RCC 7860 (cell line): ENCODE measurements at regions not wholly inside any gene's neighbourhood (a gene's known extent, or its start where the extent isn't known, plus 50 kb on each side); places are given as distances from the start of the nearest gene placed in this dataset.
"Not testable (repeated sequence)": the region's sequence is repeated elsewhere in the genome, so short reads cannot be mapped to it uniquely, and the experiment has no call there.

Experiments
- DNase-seq: peaks from one replicate; pipeline ENCODE4 v3.0.0-alpha.2; 2015; ENCODE audit warnings: low spot score
- FAIRE-seq: peaks from 2 replicates; lab custom pipeline; 2012; peaks lifted over from hg19 to GRCh38; lab: Jason Lieb, UNC

DNA sequence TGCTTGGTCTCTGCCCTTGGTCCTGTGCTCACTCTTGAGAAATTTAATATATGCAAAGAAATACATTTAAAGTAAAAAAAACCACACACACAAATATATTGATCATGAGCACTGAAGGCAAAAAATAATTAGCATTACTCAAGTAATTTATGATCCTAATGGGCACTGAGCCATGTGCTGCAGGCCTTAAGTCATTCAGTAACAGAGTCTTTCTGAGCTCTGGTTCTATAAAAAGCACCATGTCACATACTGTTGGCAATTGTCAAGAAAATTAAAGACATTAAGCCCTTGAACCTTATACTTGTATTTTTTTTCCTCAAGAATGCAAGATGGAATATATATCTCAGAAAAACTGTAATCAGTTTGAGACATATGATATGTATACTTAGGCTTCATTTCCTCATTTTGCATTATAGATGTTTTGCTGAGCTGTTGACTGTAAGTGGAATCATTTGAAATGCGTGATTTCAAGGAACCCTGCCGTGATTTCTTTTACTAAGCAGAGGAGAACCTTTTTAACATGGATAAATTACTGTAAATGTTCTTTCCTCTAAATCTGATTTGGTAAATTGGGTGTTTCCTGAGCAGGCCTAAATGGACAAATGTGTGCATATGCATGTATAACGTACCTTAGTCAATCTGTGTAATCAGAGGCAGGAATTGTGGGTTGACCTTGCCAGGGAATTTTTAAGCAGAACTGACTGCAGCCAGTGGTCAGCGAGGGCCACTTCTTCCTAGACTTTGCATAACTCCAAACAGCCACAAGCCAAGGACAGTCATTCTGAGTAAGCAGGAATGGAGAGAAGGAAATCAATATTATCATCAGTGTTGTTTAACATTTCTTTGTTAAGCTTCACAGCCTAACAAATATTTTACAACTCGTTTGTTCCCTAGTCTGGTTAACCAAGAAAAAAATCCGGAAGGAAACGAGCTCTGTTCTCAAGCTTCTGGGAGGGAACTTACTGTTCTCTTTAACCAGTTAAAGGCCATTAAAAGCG, 191.5 kb upstream of the ATP5MC3 start:
- DNase-seq, result peak; percentile 39
- no peak for FAIRE-seq

DNA sequence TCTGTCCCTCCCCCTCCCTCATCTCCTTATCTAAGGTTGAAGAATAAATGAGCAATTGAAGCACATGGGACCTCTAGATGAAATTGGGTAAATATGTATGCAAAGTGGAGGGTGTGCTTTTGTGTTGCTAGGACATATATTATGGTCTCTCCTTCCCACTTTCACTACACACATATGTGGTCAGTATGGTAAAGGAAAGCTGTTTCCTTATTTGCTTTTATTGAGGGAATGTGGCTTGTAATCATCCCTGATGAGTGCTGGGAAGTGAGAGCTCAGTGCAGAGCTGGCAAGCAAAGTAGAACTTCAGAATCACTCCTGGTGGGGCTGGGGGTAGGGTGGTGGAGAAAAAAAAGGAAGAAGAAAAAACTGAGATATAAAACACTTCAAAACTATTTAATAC, 189.9 kb upstream of the ATP5MC3 start:
- no peak for FAIRE-seq

DNA sequence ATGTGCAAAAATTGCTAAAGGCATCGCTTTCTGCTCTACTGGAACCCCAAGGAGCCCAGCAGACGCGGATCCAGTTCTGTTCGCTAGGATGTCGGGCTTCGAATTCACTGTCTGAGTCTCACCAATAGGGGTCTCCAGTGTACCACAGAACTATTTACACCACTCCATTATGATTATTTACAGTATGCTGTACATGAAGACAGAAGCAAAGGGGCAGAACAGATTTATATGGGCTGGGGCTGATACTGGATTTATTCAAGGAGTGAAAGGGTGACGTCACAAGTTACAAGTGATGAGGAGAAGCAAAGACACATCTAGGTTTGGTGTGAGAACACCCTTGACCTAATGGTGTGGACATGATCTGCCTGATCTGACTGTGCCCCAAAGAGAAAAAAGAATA, 185.3 kb upstream of the ATP5MC3 start:
- FAIRE-seq (no peak), DNase-seq (peak; percentile 50)

More for the DNA sequence above, 189.9 kb upstream of the ATP5MC3 start:
- no peak for DNase-seq

DNA sequence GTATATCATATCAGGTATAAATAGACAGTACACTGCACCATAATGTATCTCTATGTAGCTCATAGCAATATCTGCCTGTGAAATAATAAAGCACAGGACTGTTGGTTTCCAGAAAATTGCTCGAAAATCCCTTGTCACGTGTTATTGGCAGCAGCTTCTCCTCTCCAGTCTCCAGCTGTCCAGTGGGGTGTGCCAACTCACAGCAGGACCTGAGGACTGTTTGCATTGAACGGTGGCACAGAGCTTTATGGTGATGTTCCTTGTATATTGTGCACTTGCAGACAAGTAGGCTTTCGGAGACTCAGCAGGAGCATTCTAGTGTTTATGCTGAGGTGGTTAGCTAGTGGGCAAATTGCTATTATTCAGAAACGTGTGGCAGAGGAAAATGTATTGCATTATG, 182.2 kb upstream of the ATP5MC3 start:
- DNase-seq (no peak), FAIRE-seq (no peak)

DNA sequence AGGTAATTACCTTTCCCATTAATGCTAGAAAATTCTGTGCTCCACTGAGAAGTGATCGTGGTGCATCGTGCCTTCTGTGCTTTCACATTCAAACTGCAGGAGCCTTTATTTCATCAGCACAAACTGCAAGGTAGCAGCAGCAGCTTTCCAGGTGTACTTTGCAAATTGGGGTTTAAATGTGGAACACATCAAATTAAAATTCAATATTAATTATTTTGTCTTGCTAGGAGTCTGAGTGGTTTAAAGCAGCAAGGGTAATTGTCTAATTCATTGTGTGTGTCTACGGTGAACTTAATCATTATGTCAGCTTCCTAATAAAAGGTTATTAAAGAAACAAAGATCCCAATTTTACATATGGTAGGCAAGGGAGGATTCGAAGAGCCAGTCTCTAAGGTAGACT, 180.8 kb upstream of the ATP5MC3 start:
- DNase-seq (no peak), FAIRE-seq (no peak)

DNA sequence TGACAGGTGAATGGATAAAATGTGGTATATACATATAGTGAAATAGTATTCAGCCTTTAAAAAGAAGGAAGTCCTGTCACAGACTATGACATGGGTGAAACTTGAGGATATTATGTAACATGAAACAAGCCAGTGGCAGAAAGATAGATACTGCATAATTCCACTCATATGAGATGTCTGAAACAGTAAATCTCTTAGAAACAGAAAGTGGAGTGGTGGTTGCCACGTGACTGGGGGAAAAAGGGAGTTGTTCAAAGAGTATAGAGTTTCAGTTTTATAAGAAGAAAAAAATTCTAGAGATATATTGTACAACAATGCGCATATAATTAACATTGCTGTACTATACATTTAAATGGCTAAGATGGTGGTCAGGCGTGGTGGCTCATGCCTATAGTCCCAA, 178.2 kb upstream of the ATP5MC3 start:
- DNase-seq (no peak), FAIRE-seq (no peak)

DNA sequence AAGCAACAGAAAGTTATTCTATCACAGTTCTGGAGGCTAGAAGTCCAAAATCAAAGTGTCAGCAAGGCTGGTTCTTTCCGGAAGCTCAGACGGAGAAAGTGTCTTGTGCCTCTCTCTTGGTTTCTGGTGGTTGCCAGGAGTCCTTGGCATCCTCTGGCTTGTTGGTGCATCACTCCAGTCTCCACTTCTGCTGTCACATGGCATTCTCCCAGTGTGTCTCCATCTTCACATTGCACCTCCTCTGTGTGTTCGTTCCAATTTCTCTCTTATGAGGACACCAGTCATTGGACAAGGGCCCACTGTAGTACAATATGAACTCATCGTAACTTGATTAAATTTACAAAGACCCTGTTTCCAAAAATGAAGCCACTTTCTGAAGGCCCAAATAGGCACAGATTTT, 175.4 kb upstream of the ATP5MC3 start:
- DNase-seq, result no peak
- no peak for FAIRE-seq

DNA sequence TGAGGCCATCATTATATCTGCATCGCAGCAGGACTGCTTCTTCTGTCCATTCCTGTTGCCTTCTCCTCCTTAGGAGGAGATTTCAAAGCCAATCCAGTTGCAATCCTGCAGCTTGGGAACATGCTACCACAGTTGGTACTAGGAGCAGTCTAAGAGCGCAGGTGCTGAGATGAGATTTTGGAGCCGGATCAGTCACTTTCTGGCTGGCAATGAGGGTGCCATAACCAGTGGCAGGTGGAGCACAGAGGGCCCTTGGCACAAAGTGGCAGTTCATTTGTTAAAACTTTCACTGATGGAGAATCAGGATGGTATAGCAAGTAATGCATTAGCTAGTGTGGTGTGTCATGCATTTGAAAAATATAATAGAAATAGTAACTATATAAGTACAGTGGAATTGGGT, 173.7 kb upstream of the ATP5MC3 start:
- FAIRE-seq (no peak), DNase-seq (no peak)

DNA sequence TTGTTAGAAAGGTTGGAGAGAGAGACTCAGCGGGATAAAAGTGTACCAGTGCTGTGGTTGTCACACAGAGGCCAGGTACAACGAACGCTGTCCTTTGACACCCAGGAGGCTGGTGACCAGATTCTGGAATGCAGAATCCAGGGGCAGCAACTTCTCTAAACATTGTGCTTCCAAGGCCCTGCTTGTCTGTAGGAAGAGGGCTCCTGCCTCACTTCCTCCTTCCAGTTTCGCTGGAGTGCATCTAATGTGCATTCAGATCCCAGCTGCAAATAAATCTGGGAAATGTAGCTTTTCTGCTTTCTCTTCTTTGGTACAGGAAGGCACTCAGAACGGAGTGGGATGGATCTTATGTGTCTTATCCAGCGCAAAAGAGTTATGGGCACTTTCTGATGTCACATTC, 171.8 kb upstream of the ATP5MC3 start:
- DNase-seq (no peak), FAIRE-seq (no peak)

DNA sequence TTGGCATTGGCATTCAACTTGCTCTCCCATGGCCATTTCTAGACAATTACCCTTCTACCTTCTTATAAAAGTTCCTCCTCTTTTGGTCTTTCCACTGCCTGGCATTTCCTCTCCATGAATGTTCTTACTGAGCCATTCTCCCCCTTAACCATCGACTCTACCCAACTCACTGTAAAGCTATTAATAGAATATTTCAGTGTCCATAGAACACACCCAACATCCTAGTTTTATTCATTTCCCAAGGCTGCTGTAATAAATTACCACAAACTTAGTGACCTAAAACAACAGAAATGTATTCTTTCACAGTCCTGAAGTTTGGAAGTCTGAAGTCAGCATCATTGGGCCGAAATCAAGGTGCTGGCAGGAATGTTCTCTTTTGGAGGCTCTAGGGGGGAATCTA, 170.0 kb upstream of the ATP5MC3 start:
- DNase-seq (no peak), FAIRE-seq (no peak)

DNA sequence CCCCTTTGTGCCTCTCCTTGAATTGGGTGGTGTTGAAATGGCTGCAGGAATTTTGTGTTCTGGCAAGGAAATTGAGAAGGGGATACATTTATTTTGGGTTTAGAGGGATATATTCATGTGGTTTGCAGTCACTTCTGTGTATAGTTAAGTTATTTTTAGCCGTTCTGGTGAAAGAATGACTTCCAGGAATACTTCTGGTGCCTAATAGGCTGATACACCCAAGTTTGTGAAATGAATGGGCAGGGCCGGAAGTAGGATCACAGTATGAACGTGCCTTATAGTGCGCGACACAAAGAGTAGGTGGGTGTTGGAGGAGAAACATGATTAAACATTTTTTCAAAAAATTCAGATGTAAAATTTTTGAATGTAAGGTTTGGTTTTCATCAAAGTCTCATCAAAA, 168.6 kb upstream of the ATP5MC3 start:
- FAIRE-seq (no peak), DNase-seq (no peak)

DNA sequence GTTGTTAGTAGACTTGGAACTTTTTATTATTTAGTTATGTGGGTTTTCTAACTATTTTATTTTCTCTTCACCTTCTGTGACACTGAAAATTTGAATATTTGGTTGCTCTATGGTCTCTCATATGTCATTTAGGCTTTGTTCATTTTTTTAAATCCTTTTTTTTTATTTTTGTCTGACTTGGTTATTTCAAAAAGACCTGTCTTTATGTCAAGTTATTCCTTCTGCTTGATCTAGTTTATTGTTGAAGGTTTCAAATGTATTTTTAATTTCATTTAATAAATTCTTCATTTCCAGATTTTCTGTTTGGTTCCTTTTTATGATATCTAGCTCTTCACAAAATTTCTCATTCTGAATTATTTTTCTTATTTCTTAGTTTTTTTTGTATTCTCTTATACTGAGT, 160.6 kb upstream of the ATP5MC3 start:
- DNase-seq (no peak), FAIRE-seq (no peak)

DNA sequence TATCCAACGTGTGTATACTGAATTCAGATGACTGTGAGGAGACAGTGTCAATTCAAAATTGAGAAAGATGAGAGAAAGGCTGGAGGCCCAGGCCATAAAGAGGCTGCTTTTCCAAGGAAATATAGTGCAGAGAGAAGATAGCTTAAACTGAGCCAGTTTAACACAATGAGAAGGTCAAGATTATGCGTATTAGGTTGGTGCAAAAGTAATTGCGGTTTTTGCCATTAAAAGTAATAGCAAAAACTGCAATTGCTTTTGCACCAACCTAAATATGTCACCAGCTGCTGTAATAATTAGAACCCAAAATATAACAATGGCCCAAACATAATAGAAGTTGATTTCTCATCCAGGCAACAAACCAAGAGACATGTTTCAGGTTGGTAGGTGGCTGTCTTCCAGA, 148.7 kb upstream of the ATP5MC3 start:
- DNase-seq (no peak), FAIRE-seq (no peak)

DNA sequence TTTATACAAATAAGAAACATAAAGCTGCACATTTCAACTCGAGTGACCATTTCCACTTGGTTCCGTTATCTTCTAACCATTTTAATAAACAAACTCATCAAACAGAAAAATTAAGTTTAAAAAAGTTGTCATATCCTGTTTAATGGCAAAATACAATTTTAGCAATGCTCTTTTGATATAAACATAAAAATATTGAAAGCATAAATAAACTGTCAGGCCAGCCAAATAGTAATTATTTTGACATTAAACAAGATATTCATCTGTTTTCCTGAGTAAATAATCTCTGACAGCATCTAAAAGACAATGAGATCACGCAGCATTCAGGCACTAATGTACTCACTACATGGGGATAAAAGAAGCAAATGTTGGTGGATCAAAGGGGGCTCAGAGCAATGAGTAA, 145.3 kb upstream of the ATP5MC3 start:
- FAIRE-seq (no peak), DNase-seq (no peak)

DNA sequence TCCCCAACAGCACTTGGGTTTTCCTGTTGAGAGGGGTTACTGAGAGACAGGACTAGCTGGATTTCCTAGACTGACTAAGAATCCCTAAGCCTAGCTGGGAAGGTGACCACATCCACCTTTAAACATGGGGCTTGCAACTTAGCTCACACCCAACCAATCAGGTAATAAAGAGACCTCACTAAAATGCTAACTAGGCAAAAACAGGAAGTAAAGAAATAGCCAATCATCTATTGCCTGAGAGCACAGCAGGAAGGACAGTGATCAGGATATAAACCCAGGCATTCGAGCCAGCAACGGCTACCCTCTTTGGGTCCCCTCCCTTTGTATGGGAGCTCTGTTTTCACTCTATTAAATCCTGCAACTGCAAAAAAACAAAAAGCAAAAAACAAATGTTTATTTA, 144.7 kb upstream of the ATP5MC3 start:
- not testable (repeated sequence) for FAIRE-seq

DNA sequence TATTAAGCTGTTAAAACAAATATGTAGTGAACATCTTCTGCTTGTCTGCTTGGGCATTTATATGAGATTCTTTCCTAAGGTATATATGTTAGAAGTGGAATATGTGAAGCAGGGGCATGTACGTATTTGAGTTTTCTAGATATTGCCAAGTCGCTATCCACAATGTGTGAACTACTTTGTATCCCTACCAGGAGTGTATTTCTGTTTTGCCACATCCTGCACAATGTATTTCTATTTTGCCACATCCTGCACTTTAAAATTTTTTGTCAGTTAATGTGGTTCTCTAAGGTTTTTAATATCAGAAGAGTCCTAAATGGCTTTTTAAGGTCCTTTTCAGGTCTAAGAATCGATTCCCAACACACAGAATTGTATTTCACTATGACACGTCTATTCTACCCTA, 141.7 kb upstream of the ATP5MC3 start:
- no peak for FAIRE-seq
- DNase-seq, result no peak

More for the DNA sequence above, 144.7 kb upstream of the ATP5MC3 start:
- DNase-seq, result not testable (repeated sequence)

DNA sequence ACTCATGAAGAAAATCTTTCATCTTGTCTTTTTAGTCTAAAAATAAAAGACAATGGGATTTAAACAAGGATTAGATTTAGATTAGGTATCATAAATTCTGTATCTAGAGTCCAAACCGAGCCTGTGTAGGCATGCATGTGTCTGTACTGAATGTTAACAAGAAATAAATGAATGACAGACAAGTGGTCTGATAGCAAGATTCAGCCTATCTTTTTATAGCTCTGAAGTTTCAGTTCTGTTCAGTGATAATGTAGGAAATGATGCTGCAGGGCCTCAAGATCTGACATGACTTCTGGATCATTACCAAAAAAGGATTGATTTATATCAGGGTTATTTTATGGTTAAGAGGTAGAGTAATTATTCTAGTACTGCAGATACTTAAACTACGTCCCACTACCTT, 137.0 kb upstream of the ATP5MC3 start:
- FAIRE-seq (no peak), DNase-seq (no peak)

DNA sequence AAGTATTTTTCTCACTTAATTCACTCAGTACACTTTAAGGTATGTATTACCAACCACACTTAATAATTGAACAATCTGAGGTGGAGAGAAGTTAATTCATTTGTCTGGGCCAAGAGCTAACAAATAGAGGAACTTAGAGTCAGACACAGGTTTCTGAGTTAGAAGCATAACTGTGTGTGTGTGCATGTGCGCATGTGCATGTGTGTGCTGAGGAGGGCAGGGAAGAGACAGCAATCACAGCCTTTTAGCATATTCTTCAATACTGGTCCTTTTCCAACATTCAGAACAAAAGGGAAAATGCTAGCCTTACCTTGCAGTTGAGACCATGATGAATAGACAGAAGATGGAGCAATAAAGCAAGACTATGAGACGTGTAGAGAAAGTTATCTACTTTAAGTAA, 136.2 kb upstream of the ATP5MC3 start:
- no peak for FAIRE-seq
- no peak for DNase-seq

DNA sequence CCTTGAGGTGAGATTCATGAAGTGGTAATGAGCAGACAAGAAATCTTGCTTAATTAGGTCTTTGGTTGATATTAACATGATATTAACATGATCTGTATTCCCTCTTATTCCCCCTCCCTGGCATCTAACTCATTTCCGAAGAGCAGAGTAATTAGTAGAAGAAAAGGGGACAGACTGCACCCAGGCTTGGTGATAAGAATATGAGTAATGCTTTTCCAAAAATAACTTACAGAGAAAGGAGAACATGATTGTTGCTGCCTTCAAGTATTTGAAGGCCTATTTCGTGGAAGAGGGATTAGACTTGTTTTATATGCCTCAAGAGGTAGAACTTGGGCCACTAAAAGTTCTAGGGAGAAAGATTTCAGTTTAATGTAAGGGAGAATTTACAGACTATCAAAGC, 130.6 kb upstream of the ATP5MC3 start:
- DNase-seq (no peak), FAIRE-seq (no peak)

DNA sequence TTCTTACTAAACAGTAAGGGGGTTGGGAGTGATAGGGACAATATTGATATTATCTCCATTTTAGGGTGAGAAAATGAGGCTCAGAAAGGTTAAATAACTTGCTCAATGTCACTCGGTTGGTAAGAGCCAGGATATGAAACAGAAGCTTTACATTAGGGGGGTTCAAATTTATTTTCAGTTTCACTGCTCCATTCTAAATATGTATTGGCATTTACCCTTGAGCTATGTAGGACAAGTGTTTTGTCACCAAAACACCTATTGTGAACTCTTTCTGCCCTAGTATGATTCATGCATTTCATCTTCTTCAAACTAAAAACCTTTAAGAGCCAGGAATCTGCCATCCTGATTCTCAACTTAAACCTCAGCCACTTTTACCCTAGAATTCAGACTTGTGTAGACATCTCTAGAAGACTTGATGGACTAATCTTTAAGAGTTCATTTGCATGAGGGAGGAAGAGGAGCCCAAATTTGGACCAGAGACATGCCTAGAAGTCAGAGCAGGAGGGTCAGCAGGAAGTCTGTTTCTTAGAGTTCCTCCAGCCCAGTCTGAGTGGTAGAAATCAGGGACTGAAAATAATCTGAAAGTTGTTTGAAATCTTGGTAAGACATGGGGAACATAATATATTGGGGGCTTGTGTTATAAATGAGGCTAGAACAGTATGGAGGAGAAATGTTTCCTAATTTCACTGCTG, 129.4 kb upstream of the ATP5MC3 start:
- DNase-seq, result no peak
- no peak for FAIRE-seq

DNA sequence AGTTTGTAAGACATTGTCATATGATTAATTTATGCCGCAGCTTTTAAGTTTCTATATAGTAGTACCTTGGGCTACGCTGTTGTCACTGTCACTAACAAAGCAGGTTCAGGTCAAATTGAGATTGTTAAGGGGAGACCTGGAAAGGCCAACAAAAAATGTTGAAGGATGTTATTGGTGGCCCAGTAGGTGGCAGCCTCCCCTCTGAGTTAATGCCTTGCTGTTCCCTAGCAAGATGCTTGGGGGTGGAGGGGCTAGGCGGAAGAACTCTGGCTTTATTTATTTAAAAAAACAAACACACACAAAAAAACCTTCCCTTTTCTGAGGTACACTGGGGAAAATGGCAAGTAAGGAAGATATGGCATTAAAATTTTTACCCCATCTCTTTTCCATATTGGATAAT, 128.3 kb upstream of the ATP5MC3 start:
- no peak for FAIRE-seq
- DNase-seq, result no peak

DNA sequence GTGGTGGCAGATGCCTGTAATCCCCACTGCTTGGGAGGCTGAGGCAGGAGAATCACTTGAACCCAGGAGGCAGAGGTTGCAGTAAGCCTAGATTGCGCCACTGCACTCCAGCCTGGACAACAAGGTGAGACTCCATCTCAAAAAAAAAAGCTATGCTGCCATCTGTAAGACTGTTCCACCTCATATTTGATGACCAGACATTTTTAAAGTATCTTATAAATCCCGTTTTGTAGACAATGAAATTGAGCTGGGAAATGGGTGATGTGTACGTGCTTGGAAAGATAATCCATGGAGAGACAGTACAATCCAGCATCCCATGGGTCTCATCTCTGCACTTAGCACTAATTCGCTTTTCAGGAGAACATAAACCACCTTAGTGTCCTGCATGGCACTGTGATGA, 126.5 kb upstream of the ATP5MC3 start:
- no peak for FAIRE-seq
- no peak for DNase-seq
